Duodenal mucosa (tissue), 2 donors: ENCODE measurements at regions not wholly inside any gene's neighbourhood (a gene's known extent, or its start where the extent isn't known, plus 50 kb on each side); places are given as distances from the start of the nearest gene placed in this dataset.

Experiments
- H3K27ac ChIP-seq: one replicate; pipeline ENCODE4 v1.7.0; 2013; ENCODE audit warnings: low read depth, low read length
- H3K27me3 ChIP-seq, 2 donors: one replicate each; pipeline ENCODE4 v1.7.0; 2013; ENCODE audit warnings: low read length in 2 of 2, control low read depth in 1 of 2; ENCODE audit not compliant: insufficient read depth in 2 of 2, control insufficient read depth in 1 of 2
- H3K36me3 ChIP-seq, 2 donors: one replicate each; pipeline ENCODE4 v1.7.0; 2013; ENCODE audit warnings: low read length in 2 of 2, control low read depth in 1 of 2; ENCODE audit not compliant: insufficient read depth in 2 of 2, control insufficient read depth in 1 of 2
- H3K4me1 ChIP-seq, 2 donors: one replicate each; pipeline ENCODE4 v1.7.0; 2013; ENCODE audit warnings: low read length in 2 of 2, control low read depth in 1 of 2; ENCODE audit not compliant: insufficient read depth in 2 of 2, control insufficient read depth in 1 of 2
- H3K4me3 ChIP-seq, 2 donors: one replicate each; pipeline ENCODE4 v1.7.0; 2013; ENCODE audit warnings: low read length in 2 of 2, low read depth in 1 of 2
- H3K9ac ChIP-seq, 2 donors: one replicate each; pipeline ENCODE4 v1.7.0; 2013; ENCODE audit warnings: low read length in 2 of 2, low read depth in 1 of 2
- H3K9me3 ChIP-seq, 2 donors: one replicate each; pipeline ENCODE4 v1.7.0; 2013; ENCODE audit warnings: low read length in 2 of 2, control low read depth in 1 of 2; ENCODE audit not compliant: control insufficient read depth in 1 of 2

- Histone ChIP-seq H3K9me3 (no peaks in the 10 kb centered on the region), H3K36me3 (no peaks in the 10 kb centered on the region), H3K9ac (no peak overlapping the region), H3K4me3 (no peak overlapping the region), H3K27me3 (peaks cover 0 to 2% of the 10 kb centered on the region in 2 donors), H3K4me1 (no peaks in the 10 kb centered on the region), H3K27ac (no peak overlapping the region)
Observed at GRCh38 chr16:55000595-55000994, 69.9 kb downstream of the IRX5 start.

DNA sequence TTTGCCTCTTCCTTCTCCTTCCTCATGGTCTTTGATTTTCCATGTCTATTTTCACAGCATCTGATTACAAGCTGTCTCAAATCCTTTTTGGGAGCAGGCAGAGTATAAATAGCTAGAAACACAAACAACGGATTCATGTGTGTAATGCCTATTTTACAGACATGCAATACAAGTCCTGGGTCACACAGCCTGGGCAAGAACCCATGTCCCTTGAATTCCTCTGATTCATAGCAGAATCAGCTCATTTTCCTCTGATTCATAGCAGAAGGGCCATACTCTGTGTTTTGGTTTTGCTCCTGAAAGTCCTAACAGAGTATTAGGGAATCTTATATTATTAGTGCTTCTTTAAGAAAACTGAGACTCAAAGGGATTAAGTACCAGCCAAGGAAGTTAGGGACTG is 71.3 kb downstream of the IRX5 start:
- Histone ChIP-seq H3K27me3 (peaks cover 0 to 2% of the 10 kb centered on the region in 2 donors), H3K9ac (no peak overlapping the region), H3K4me3 (no peak overlapping the region), H3K9me3 (no peaks in the 10 kb centered on the region), H3K4me1 (no peaks in the 10 kb centered on the region), H3K36me3 (no peaks in the 10 kb centered on the region), H3K27ac (no peak overlapping the region)

DNA sequence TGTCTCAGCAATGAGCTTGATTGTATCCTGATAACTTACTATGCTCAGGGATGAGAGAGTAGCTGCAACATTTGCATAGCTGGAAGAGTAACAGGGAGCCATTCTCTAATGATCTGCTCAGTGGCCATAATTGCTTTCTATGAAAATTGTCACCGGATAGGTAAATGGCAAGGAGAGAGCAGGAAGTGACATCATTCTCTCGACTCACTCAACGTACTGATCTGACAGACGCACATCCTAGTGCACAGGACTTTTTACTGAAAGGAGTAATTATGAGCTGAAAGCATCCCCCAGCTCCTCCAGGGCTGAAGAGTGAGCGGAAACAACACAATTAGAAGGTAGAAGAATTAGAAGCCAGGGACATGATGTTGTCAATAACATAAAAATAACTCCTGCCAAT is 71.8 kb downstream of the IRX5 start:
- no peak overlapping the region for H3K9ac ChIP-seq
- no peaks in the 10 kb centered on the region for H3K36me3 ChIP-seq
- no peaks in the 10 kb centered on the region for H3K4me1 ChIP-seq
- H3K9me3 ChIP-seq = no peaks in the 10 kb centered on the region
- H3K27me3 ChIP-seq = peaks cover 0 to 2% of the 10 kb centered on the region in 2 donors
- no peak overlapping the region for H3K27ac ChIP-seq
- H3K4me3 ChIP-seq = no peak overlapping the region

DNA sequence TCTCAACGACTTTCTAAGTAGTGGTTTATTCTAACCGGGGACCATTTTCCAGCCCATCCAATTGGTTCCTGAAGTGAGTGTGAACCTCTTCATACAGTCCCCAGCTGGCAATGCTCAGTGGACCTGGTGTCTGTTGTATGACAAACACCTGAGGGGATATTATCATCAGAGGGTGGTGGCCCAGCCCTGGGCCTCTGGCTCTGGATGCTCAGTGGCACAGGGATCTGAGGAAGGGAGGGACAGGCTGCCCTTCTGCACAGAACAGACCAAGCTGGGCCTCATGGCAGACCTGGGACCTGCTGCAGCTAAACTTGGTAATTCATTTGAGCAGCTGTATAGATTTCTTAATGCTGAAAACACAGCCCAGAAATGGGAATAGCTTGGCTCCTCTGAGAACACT is 72.6 kb downstream of the IRX5 start:
- Histone ChIP-seq H3K9ac (no peak overlapping the region), H3K36me3 (no peaks in the 10 kb centered on the region), H3K4me3 (no peak overlapping the region)

GRCh38 chr16:55003916-55004315 is 73.3 kb downstream of the IRX5 start:
- no peaks in the 10 kb centered on the region for H3K36me3 ChIP-seq
- H3K9me3 ChIP-seq = no peaks in the 10 kb centered on the region
- H3K9ac ChIP-seq = no peak overlapping the region
- no peak overlapping the region for H3K27ac ChIP-seq
- H3K4me1 ChIP-seq = no peaks in the 10 kb centered on the region
- no peak overlapping the region for H3K4me3 ChIP-seq
- peaks cover 0 to 2% of the 10 kb centered on the region in 2 donors for H3K27me3 ChIP-seq

More for the DNA sequence above, 72.6 kb downstream of the IRX5 start:
- Histone ChIP-seq H3K27ac (no peak overlapping the region), H3K4me1 (no peaks in the 10 kb centered on the region), H3K27me3 (peaks cover 0 to 2% of the 10 kb centered on the region in 2 donors), H3K9me3 (no peaks in the 10 kb centered on the region)

DNA sequence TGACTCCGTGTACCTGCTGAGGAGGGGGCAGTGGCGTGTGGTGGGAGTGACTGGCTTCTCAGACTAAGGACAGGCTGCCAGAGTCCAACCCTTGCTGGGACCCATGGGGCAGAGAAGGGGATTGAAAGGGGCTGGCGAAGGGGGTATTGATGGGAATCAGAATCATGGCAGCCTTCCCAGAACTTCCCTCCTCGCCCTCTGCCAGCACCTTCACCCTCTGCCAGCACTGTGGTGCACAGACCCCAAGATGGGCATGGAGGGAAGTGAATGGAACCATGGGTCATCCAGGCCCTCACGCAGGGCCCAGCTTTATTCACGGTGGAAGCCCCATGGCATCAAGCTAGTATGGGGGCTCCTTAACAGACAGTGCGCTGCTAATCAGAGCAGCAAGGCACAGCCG is 76.8 kb downstream of the IRX5 start:
- no peak overlapping the region for H3K4me3 ChIP-seq
- peaks cover 0 to 2% of the 10 kb centered on the region in 2 donors for H3K27me3 ChIP-seq
- H3K36me3 ChIP-seq = no peaks in the 10 kb centered on the region
- H3K9ac ChIP-seq = no peak overlapping the region
- H3K9me3 ChIP-seq = no peaks in the 10 kb centered on the region
- H3K27ac ChIP-seq = no peak overlapping the region
- H3K4me1 ChIP-seq = no peaks in the 10 kb centered on the region

DNA sequence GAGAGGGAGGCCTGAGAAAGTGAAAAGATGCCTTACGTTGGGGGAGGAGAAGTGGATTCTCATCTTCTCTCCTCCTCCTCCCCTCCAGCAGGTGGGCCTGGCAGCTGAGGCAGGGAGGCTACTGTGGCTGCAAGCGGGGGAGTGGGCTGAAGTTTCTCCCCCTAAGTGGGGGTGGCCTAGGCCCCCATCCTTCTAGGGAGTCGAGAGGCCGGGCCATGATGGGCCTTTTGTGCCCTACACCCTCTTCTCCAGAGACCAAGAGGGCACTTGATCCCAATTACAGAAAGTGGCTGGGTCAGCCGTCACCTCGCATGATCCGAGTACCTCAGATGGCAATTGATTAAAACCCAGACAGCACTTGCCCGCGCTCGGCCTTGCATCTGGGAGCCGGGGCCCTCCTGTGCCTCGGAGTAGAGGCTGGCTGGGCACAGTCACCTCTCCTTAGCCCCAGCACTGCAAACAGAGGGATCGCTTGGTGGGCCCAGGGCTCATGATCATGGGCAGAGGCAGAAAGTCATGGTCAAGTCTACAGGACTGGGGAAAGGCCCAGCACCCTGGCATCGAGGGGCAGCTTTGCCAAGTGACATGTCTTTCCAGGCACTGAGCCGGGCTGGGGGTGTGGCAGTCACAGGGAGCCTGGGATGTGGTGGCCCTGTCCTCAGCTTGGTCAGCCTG is 78.3 kb downstream of the IRX5 start:
- H3K4me3 ChIP-seq = no peak overlapping the region
- H3K36me3 ChIP-seq = no peaks in the 10 kb centered on the region
- no peaks in the 10 kb centered on the region for H3K9me3 ChIP-seq
- H3K4me1 ChIP-seq = no peaks in the 10 kb centered on the region
- H3K9ac ChIP-seq = no peak overlapping the region
- no peaks in the 10 kb centered on the region for H3K27me3 ChIP-seq
- no peak overlapping the region for H3K27ac ChIP-seq

DNA sequence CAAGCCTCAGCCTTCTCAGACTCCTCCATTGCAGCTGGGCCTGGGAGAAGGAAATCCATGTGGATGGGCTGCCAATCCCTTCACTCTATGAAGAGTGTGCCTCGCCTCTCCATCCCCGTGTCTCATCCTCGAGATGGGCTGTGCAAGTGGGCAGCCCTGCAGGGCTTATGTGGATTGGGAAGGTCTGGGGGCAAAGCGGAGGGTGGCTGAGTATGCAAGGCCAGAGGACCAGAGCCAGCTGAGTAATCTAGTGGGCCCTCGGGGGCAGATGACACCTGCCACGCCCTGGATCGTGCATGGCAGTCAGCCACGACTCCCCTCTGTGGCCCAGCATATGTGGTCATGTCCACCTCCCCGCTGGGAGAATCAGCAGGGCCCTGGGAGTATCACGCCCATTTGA is 78.9 kb downstream of the IRX5 start:
- Histone ChIP-seq H3K4me1 (no peaks in the 10 kb centered on the region), H3K27ac (no peak overlapping the region), H3K9me3 (no peaks in the 10 kb centered on the region), H3K27me3 (no peaks in the 10 kb centered on the region), H3K4me3 (no peak overlapping the region), H3K9ac (no peak overlapping the region), H3K36me3 (no peaks in the 10 kb centered on the region)

DNA sequence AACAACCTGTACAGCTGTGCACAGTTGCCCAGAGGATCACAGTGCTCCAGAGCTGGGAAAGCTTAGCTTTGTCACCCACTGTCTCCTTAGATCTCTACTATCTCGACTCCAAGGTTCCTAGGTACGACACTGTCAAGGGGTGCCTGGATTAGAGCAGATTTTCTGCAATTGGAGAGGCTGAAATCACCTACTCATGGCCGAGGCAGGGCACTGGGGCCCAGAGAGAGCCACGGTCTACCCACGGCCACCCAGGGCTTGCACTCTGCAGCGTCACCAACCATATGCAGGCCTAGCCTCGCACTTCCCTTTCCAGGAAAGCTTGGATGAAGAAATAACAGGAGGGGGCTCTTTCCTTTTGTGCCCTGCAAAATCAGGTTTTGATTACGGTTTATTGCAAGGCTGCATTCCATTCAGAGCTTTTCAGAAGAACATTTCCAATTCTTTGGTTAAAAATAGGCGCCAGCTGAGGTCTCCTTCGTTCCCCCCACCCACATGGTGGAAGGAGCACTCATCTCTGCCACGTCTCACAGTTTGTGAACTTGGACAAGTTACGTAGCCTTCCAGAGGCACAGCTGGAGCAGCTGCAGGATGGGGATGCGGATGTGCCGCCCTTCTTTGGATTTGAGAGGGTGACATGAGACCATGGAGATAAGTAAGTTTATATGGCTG is 80.0 kb downstream of the IRX5 start:
- Histone ChIP-seq H3K9me3 (no peaks in the 10 kb centered on the region), H3K27ac (no peak overlapping the region), H3K9ac (no peak overlapping the region), H3K36me3 (no peaks in the 10 kb centered on the region), H3K4me1 (no peaks in the 10 kb centered on the region), H3K27me3 (no peaks in the 10 kb centered on the region), H3K4me3 (no peak overlapping the region)

GRCh38 chr16:55012362-55012761 is 81.7 kb downstream of the IRX5 start:
- H3K27ac ChIP-seq = no peak overlapping the region
- no peaks in the 10 kb centered on the region for H3K27me3 ChIP-seq
- no peak overlapping the region for H3K9ac ChIP-seq
- H3K4me1 ChIP-seq = no peaks in the 10 kb centered on the region
- no peaks in the 10 kb centered on the region for H3K9me3 ChIP-seq
- H3K4me3 ChIP-seq = no peak overlapping the region
- H3K36me3 ChIP-seq = no peaks in the 10 kb centered on the region
